ENCODE measurements at regions not wholly inside any gene's neighbourhood (a gene's known extent, or its start where the extent isn't known, plus 50 kb on each side); places are given as distances from the start of the nearest gene placed in this dataset.
A peak's percentile ranks its signal among the peaks of the same experiment; 100 is the strongest.

- DNase-seq (ENCODE audit: extremely low read depth in 1 of 11, low read depth in 9 of 11, low spot score in 4 of 11): no peak
Observed at GRCh38 chr2:151197184-151198108, 64.2 kb downstream of the RBM43 start.

- no peak for DNase-seq (ENCODE audit: extremely low read depth in 1 of 11, low read depth in 9 of 11, low spot score in 4 of 11)
Observed at GRCh38 chr2:151193576-151193975, 68.1 kb downstream of the RBM43 start.

GRCh38 chr2:151192681-151193080 lies 69.0 kb downstream of the RBM43 start:
- DNase-seq (ENCODE audit: extremely low read depth in 1 of 11, low read depth in 9 of 11, low spot score in 4 of 11): no peak

GRCh38 chr2:151191001-151191400 lies 70.7 kb downstream of the RBM43 start:
- no peak for DNase-seq (ENCODE audit: extremely low read depth in 1 of 11, low read depth in 9 of 11, low spot score in 4 of 11)

- no peak for DNase-seq (ENCODE audit: extremely low read depth in 1 of 11, low read depth in 9 of 11, low spot score in 4 of 11)
Observed at GRCh38 chr2:151189125-151189524, 72.5 kb downstream of the RBM43 start.

- no peak for DNase-seq (ENCODE audit: extremely low read depth in 1 of 11, low read depth in 9 of 11, low spot score in 4 of 11)
Observed at GRCh38 chr2:151186011-151186410, 75.7 kb downstream of the RBM43 start.

GRCh38 chr2:151182899-151183809 lies 78.5 kb downstream of the RBM43 start:
- DNase-seq (ENCODE audit: extremely low read depth in 1 of 11, low read depth in 9 of 11, low spot score in 4 of 11): no peak

- no peak for DNase-seq (ENCODE audit: extremely low read depth in 1 of 11, low read depth in 9 of 11, low spot score in 4 of 11)
Observed at GRCh38 chr2:151182396-151182795, 79.3 kb downstream of the RBM43 start.

GRCh38 chr2:151181524-151181923 lies 80.1 kb downstream of the RBM43 start:
- DNase-seq (ENCODE audit: extremely low read depth in 1 of 11, low read depth in 9 of 11, low spot score in 4 of 11): no peak

GRCh38 chr2:151180123-151180522 lies 81.5 kb downstream of the RBM43 start:
- DNase-seq (ENCODE audit: extremely low read depth in 1 of 11, low read depth in 9 of 11, low spot score in 4 of 11): no peak

- no peak for DNase-seq (ENCODE audit: extremely low read depth in 1 of 11, low read depth in 9 of 11, low spot score in 4 of 11)
Observed at GRCh38 chr2:151178207-151178606, 83.5 kb downstream of the RBM43 start.

GRCh38 chr2:151177756-151178155 lies 83.9 kb downstream of the RBM43 start:
- no peak for DNase-seq (ENCODE audit: extremely low read depth in 1 of 11, low read depth in 9 of 11, low spot score in 4 of 11)

- no peak for DNase-seq (ENCODE audit: extremely low read depth in 1 of 11, low read depth in 9 of 11, low spot score in 4 of 11)
Observed at GRCh38 chr2:151176661-151177060, 85.0 kb downstream of the RBM43 start.

GRCh38 chr2:151175864-151176263 lies 85.8 kb downstream of the RBM43 start:
- DNase-seq (ENCODE audit: extremely low read depth in 1 of 11, low read depth in 9 of 11, low spot score in 4 of 11): no peak

GRCh38 chr2:151174127-151174526 lies 87.5 kb downstream of the RBM43 start:
- DNase-seq (ENCODE audit: extremely low read depth in 1 of 11, low read depth in 9 of 11, low spot score in 4 of 11): no peak

GRCh38 chr2:151171186-151171585 lies 90.5 kb downstream of the RBM43 start:
- DNase-seq (ENCODE audit: extremely low read depth in 1 of 11, low read depth in 9 of 11, low spot score in 4 of 11): no peak

GRCh38 chr2:151166410-151166809 lies 95.3 kb downstream of the RBM43 start:
- no peak for DNase-seq (ENCODE audit: extremely low read depth in 1 of 11, low read depth in 9 of 11, low spot score in 4 of 11)

- DNase-seq (ENCODE audit: extremely low read depth in 1 of 11, low read depth in 9 of 11, low spot score in 4 of 11): no peak
Observed at GRCh38 chr2:151165105-151165684, 96.5 kb downstream of the RBM43 start.

GRCh38 chr2:151161821-151162551 lies 99.7 kb downstream of the RBM43 start:
- peak in 4 of 11 donors; percentile 12 to 32 (median 20) for DNase-seq (ENCODE audit: extremely low read depth in 1 of 11, low read depth in 9 of 11, low spot score in 4 of 11)

Data from renal cortex interstitium (tissue), 11 donors.